KOPT-K1 (cell line): ENCODE measurements at regions not wholly inside any gene's neighbourhood (a gene's known extent, or its start where the extent isn't known, plus 50 kb on each side); places are given as distances from the start of the nearest gene placed in this dataset.

ENCODE experiments used
- H3K27ac ChIP-seq: fragments of 200-600 bp; sonication (generic); 2 replicates; pipeline ENCODE4 v1.5.1; 2016; ENCODE audit warnings: antibody characterized with exemption, mild to moderate bottlenecking, low read depth, low read length; ENCODE audit not compliant: poor library complexity, severe bottlenecking
- H3K36me3 ChIP-seq: fragments of 200-600 bp; sonication (generic); 2 replicates; pipeline ENCODE4 v1.5.1; 2017; ENCODE audit warnings: antibody characterized with exemption, mild to moderate bottlenecking, low read length, moderate library complexity; ENCODE audit not compliant: insufficient read depth
- H3K9me3 ChIP-seq: fragments of 200-600 bp; sonication (generic); 2 replicates; pipeline ENCODE4 v1.5.1; 2017; ENCODE audit warnings: antibody characterized with exemption, low read length, mild to moderate bottlenecking; ENCODE audit not compliant: insufficient read depth, poor library complexity, severe bottlenecking

- H3K27ac ChIP-seq: no peak overlapping the region
- H3K9me3 ChIP-seq: no peaks in the 10 kb centered on the region
- H3K36me3 ChIP-seq: no peaks in the 10 kb centered on the region
Observed at GRCh38 chr20:57053793-57054552, 212.5 kb downstream of the BMP7 start.

DNA sequence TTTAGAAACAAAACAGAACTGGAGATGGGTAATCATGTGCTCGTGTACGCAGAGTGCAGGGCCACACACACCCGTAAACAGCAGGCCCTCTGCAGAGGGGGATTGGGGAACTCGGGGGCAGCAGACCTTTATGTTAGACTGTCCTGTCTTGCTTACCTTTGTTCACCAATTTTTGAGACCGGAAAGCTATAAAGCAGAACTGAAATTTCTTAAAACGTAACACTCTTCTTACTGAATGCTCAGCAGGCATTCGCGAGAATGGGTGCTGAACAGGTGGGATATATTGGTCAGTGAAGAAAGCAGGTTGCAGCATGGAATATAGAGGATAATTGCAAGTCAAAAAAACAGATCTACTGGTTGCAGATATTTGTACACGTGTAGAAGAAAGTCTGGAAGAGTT is 211.1 kb downstream of the BMP7 start:
- no peaks in the 10 kb centered on the region for H3K9me3 ChIP-seq

GRCh38 chr20:57056651-57057050 is 209.8 kb downstream of the BMP7 start:
- H3K9me3 ChIP-seq: no peaks in the 10 kb centered on the region
- H3K27ac ChIP-seq: no peak overlapping the region
- no peaks in the 10 kb centered on the region for H3K36me3 ChIP-seq

More for the DNA sequence above, 211.1 kb downstream of the BMP7 start:
- Histone ChIP-seq H3K36me3 (no peaks in the 10 kb centered on the region), H3K27ac (no peak overlapping the region)

GRCh38 chr20:57059055-57059596 is 207.3 kb downstream of the BMP7 start:
- Histone ChIP-seq H3K9me3 (no peaks in the 10 kb centered on the region), H3K27ac (peak overlapping the region; percentile 42), H3K36me3 (no peaks in the 10 kb centered on the region)

DNA sequence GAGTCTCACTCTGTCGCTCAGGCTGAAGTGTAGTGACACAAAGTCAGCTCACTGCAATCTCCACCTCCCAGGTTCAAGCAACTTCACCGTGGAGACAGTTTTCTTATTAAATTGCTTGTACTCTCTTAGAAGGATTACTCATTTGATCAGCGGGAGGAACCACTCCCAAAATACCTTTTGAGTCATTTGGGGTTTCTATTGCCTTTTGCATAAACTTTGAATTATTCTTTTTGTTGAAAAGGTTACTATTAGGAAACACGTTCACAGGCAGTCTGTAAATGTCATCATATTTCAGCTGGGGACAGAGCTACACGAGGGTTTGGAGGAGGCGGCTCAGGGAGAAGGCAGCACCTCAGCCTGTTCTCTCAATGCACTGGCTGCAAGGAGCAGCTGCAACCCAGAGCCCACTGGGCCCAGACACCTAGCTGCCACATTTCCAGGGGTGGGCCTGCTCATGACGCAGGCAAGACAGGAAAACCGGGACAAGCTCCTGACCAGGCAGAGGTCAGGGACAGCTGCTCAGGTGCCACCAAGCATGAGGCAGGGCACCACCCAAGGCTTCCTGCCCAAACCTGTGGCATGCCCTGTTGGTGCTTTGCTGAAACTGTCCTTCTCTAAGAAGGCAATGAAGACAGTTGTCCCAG is 205.9 kb downstream of the BMP7 start:
- H3K27ac ChIP-seq: no peak overlapping the region

DNA sequence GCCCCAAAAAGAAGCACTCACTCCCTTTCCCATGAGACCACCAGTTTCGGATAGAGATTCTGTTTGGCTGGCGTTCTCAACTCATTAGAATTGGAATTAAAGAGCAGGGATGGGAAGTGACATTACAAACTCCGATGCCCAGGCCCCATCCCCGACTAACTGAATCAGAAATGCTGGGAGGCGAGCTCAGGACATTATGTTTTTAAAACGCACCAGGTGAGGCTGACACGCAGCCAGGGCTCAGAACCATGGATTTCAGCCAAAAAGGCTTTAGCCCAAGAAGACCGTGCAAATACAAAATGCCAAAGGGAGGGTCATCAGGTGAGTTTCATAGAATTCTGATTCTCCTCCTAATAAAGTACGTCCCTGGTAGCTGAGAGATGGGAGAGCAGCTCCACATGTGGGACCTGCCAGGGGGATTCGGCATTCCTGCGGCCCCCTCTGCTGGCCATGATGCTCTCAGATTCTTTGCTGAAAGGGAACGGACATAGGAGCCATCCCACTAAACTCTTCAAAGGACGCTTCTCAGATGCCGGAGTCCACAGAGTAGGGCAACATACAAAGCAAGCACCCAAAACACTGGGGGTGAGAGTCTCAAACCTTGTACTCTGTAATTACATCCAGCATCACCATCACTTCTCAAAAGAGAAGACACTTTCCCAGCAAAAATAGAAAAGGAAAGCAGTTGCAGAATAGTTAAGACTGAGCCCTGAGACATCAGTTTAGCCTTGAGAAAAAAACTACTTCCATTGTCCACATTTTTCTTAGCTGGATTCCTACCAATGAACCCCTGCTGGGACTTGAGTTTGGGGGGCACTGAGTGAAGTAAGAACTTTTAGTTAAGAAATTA is 205.2 kb downstream of the BMP7 start:
- no peaks in the 10 kb centered on the region for H3K36me3 ChIP-seq
- no peaks in the 10 kb centered on the region for H3K9me3 ChIP-seq
- H3K27ac ChIP-seq: no peak overlapping the region

More for the DNA sequence above, 205.9 kb downstream of the BMP7 start:
- no peaks in the 10 kb centered on the region for H3K9me3 ChIP-seq
- no peaks in the 10 kb centered on the region for H3K36me3 ChIP-seq

- Histone ChIP-seq H3K9me3 (no peaks in the 10 kb centered on the region), H3K36me3 (no peaks in the 10 kb centered on the region), H3K27ac (no peak overlapping the region)
Observed at GRCh38 chr20:57062241-57062640, 204.2 kb downstream of the BMP7 start.

- no peaks in the 10 kb centered on the region for H3K9me3 ChIP-seq
- no peak overlapping the region for H3K27ac ChIP-seq
- H3K36me3 ChIP-seq: no peaks in the 10 kb centered on the region
Observed at GRCh38 chr20:57062696-57063270, 203.7 kb downstream of the BMP7 start.

DNA sequence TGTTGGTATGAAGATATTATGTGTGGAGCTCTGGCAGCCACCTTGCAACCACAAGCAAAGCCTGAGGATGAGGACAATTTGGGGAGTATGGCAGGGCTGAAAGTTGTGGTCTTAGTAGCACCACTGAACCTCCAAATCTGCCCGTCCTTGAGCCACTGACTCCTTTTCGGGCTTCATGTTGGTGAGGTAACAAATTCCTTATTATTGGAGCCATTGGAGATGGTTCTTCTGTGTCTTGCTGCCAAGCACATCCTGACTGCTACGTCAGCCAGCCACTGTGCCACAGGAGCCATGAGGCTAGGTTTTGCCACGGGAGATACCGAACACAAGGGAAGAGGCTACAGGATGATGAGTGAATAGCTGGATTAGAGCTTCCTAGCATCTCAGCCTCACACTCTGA is 201.6 kb downstream of the BMP7 start:
- Histone ChIP-seq H3K27ac (no peak overlapping the region), H3K36me3 (no peaks in the 10 kb centered on the region)

DNA sequence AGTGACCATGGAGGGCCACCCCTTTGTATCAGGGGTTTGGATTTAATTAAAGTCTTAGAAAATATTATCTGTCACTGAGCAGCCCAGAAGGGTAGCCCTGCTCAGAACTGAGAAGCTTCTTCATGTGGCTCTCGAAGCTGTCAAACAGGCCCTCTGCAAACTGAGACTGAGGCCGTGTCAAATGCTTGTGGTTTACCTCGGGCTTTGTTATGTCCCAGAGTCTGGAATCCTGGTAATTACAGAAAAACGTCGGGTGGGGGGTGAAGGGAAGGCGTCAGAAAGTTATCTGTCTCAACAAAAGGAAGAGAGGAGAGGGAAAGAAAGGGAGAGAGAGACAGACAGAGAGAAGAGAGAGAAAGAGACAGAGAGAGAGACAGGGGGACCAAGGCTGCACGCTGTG is 200.8 kb downstream of the BMP7 start:
- H3K36me3 ChIP-seq: no peaks in the 10 kb centered on the region
- H3K27ac ChIP-seq: no peak overlapping the region
- H3K9me3 ChIP-seq: no peaks in the 10 kb centered on the region

More for the DNA sequence above, 201.6 kb downstream of the BMP7 start:
- no peaks in the 10 kb centered on the region for H3K9me3 ChIP-seq

DNA sequence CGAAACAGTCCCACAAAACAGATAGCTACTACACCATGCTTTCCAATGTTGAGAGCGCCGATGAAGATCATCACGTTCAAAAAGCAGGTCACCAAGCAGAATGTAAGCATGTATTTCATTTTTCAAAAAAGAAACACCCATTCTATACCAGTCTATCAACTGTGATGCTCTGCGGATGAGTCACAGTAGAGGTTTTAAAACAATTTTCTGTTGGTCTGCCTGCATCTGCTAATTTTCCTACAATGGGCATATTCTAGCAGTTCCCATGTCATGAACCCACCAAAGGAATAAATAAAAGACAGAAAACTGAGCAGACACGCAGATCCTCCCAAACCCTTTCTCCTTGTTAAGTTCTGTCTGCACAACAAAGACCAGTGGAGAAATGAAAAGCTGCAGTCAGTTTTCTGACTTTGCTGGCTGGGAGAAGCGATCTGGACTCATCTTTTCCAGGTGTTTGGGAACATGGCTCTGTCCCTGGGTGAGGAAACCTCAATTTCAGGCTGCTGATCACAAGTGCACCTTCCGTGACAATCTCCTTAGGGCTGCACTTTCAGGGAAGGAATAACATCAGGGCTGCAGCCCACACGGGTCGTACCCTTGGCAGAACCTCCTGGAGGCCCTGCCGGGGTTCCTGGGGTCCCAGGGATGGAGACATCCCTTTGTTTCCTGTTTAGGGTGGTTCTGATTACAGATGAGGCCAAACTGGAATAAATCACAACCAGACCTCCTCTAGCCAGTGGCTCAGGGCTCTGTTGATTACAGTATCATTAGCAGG is 200.1 kb downstream of the BMP7 start:
- Histone ChIP-seq H3K36me3 (no peaks in the 10 kb centered on the region), H3K27ac (no peak overlapping the region), H3K9me3 (no peaks in the 10 kb centered on the region)

GRCh38 chr20:57069442-57069841 is 197.0 kb downstream of the BMP7 start:
- H3K27ac ChIP-seq: no peak overlapping the region
- no peaks in the 10 kb centered on the region for H3K36me3 ChIP-seq
- no peaks in the 10 kb centered on the region for H3K9me3 ChIP-seq

GRCh38 chr20:57070296-57070695 is 196.1 kb downstream of the BMP7 start:
- Histone ChIP-seq H3K9me3 (no peaks in the 10 kb centered on the region), H3K36me3 (no peaks in the 10 kb centered on the region)

DNA sequence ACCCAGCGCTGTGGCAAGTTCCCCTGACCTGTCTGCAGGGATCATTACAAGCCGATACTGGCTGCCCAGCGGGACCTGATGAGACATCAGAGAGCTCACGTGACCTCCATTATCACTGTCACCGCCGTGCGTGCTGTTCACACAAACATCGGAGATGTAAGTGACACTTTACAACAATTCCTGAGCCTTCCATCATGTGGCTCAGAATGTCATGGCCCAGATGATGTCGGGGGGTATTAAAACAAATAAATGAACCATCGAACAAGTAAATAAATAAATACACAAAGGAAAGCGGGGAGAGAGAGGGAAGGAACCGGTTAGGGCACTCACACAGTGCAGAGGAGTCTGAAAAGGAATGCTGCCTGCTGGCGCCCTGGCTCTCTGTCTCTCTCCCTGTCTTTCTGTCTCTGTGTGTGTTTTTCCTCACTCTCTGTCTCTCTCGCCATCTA is 195.1 kb downstream of the BMP7 start:
- Histone ChIP-seq H3K36me3 (no peaks in the 10 kb centered on the region), H3K9me3 (peaks cover 6% of the 10 kb centered on the region), H3K27ac (no peak overlapping the region)

More at GRCh38 chr20:57070296-57070695, 196.1 kb downstream of the BMP7 start:
- no peak overlapping the region for H3K27ac ChIP-seq
